H9 (cell line): ENCODE measurements at regions not wholly inside any gene's neighbourhood (a gene's known extent, or its start where the extent isn't known, plus 50 kb on each side); places are given as distances from the start of the nearest gene placed in this dataset.

Experiments used
- DNase-seq: peaks from one replicate; pipeline ENCODE4 v3.0.0-alpha.2; 2017
- H2AFZ ChIP-seq: one replicate; pipeline ENCODE4 v1.6.1; 2013; ENCODE audit warnings: mild to moderate bottlenecking, low read length, control low read depth, moderate library complexity
- H2AK5ac ChIP-seq: 2 replicates; pipeline ENCODE4 v1.6.1; 2013; ENCODE audit warnings: low read length, control low read depth, mixed read lengths; ENCODE audit not compliant: insufficient read length
- H2BK120ac ChIP-seq: one replicate; pipeline ENCODE4 v1.6.1; 2013; ENCODE audit warnings: low read depth, mild to moderate bottlenecking, low read length, control low read depth, inconsistent platforms; ENCODE audit not compliant: poor library complexity, severe bottlenecking
- H2BK12ac ChIP-seq: 2 replicates; pipeline ENCODE4 v1.6.1; 2013; ENCODE audit warnings: low read length, control low read depth, mixed read lengths, low read depth; ENCODE audit not compliant: insufficient read length
- H2BK15ac ChIP-seq: 2 replicates; pipeline ENCODE4 v1.6.1; 2013; ENCODE audit warnings: low read depth, low read length, control low read depth
- H2BK20ac ChIP-seq: one replicate; pipeline ENCODE4 v1.6.1; 2013; ENCODE audit warnings: low read depth, mild to moderate bottlenecking, low read length, control low read depth, inconsistent platforms; ENCODE audit not compliant: poor library complexity, severe bottlenecking
- H2BK5ac ChIP-seq: 2 replicates; pipeline ENCODE4 v1.6.1; 2013; ENCODE audit warnings: low read length, control low read depth, mixed read lengths; ENCODE audit not compliant: insufficient read length
- H3K14ac ChIP-seq: 2 replicates; pipeline ENCODE4 v1.6.1; 2013; ENCODE audit warnings: low read length, control low read depth; ENCODE audit not compliant: insufficient read depth
- H3K18ac ChIP-seq: 2 replicates; pipeline ENCODE4 v1.6.1; 2013; ENCODE audit warnings: low read depth, mild to moderate bottlenecking, mixed read lengths, low read length, control low read depth; ENCODE audit not compliant: insufficient read length
- H3K23ac ChIP-seq: 2 replicates; pipeline ENCODE4 v1.6.1; 2013; ENCODE audit warnings: low read length, control low read depth, mixed read lengths, low read depth; ENCODE audit not compliant: insufficient read length
- H3K23me2 ChIP-seq: 2 replicates; pipeline ENCODE4 v1.6.1; 2013; ENCODE audit warnings: low read depth, mild to moderate bottlenecking, mixed read lengths, low read length, control low read depth; ENCODE audit not compliant: insufficient read length, poor library complexity, severe bottlenecking
- H3K27ac ChIP-seq: 2 replicates; pipeline ENCODE4 v1.5.1; 2013; ENCODE audit warnings: low read length, control low read depth, mixed read lengths, low read depth; ENCODE audit not compliant: insufficient read length
- H3K27me3 ChIP-seq: 2 replicates; pipeline ENCODE4 v1.6.1; 2013; ENCODE audit warnings: low read length, control low read depth, inconsistent platforms; ENCODE audit not compliant: insufficient read depth
- H3K4ac ChIP-seq: 2 replicates; pipeline ENCODE4 v1.6.1; 2013; ENCODE audit warnings: low read depth, mild to moderate bottlenecking, control low read depth, inconsistent platforms, low read length, moderate library complexity
- H3K4me1 ChIP-seq: 2 replicates; pipeline ENCODE4 v1.6.1; 2013; ENCODE audit warnings: low read length, control low read depth, inconsistent platforms; ENCODE audit not compliant: insufficient read depth
- H3K4me2 ChIP-seq: 2 replicates; pipeline ENCODE4 v1.6.1; 2013; ENCODE audit warnings: low read length, control low read depth, mixed read lengths; ENCODE audit not compliant: insufficient read length, insufficient read depth
- H3K56ac ChIP-seq: 2 replicates; pipeline ENCODE4 v1.6.1; 2013; ENCODE audit warnings: low read depth, mild to moderate bottlenecking, mixed read lengths, low read length, control low read depth; ENCODE audit not compliant: insufficient read length
- H3K79me1 ChIP-seq: 2 replicates; pipeline ENCODE4 v1.6.1; 2013; ENCODE audit warnings: low read depth, mild to moderate bottlenecking, moderate library complexity, low read length, control low read depth, inconsistent platforms; ENCODE audit not compliant: insufficient read depth, poor library complexity, severe bottlenecking
- H3K79me2 ChIP-seq: 2 replicates; pipeline ENCODE4 v1.6.1; 2013; ENCODE audit warnings: low read length, control low read depth, inconsistent platforms; ENCODE audit not compliant: insufficient read depth
- H3K9ac ChIP-seq: 2 replicates; pipeline ENCODE4 v1.6.1; 2013; ENCODE audit warnings: low read length, control low read depth, mixed read lengths; ENCODE audit not compliant: insufficient read length; ENCODE audit errors: extremely low read depth
- H3K9me3 ChIP-seq: one replicate; pipeline ENCODE4 v1.6.1; 2013; ENCODE audit warnings: low read depth, low read length, inconsistent platforms; ENCODE audit not compliant: control insufficient read depth
- H3T11ph ChIP-seq: one replicate; pipeline ENCODE4 v1.6.1; 2013; ENCODE audit warnings: mild to moderate bottlenecking, low read length, control low read depth, inconsistent platforms
- H4K20me1 ChIP-seq: one replicate; pipeline ENCODE4 v1.6.1; 2013; ENCODE audit not compliant: control insufficient read depth, insufficient read length, insufficient read depth
- H4K5ac ChIP-seq: 2 replicates; pipeline ENCODE4 v1.6.1; 2013; ENCODE audit warnings: low read depth, mild to moderate bottlenecking, mixed read lengths, low read length, control low read depth; ENCODE audit not compliant: insufficient read length
- H4K8ac ChIP-seq: replicated peaks from 2 replicates; pipeline ENCODE4 v1.6.1; 2013; ENCODE audit warnings: low read length, control low read depth, mixed read lengths, low read depth; ENCODE audit not compliant: insufficient read length
- H4K91ac ChIP-seq: 2 replicates; pipeline ENCODE4 v1.6.1; 2013; ENCODE audit warnings: low read depth, mild to moderate bottlenecking, moderate library complexity, mixed read lengths, low read length, control low read depth; ENCODE audit not compliant: insufficient read length
- H3K27ac Mint-ChIP-seq, 3 experiments: 2 replicates in 2 of 3; 3 replicates in 1 of 3; pipeline ENCODE4 v1.8.0; 2020 to 2021; ENCODE audit warnings: mixed read lengths in 3 of 3, mild to moderate bottlenecking in 1 of 3, moderate library complexity in 1 of 3
- H3K27me3 Mint-ChIP-seq: 2 replicates; pipeline ENCODE4 v1.8.0; 2021; ENCODE audit warnings: low read depth, mild to moderate bottlenecking, moderate library complexity, mixed read lengths
- H3K36me3 Mint-ChIP-seq, 3 experiments: 2 replicates in 2 of 3; 3 replicates in 1 of 3; pipeline ENCODE4 v1.8.0; 2020 to 2021; ENCODE audit warnings: low read depth in 3 of 3, mixed read lengths in 3 of 3; ENCODE audit not compliant: insufficient read depth in 1 of 3
- H3K4me1 Mint-ChIP-seq, 2 experiments: 2 replicates each; pipeline ENCODE4 v1.8.0; 2020; ENCODE audit warnings: mixed read lengths in 2 of 2
- H3K4me3 Mint-ChIP-seq, 2 experiments: 2 replicates in 1 of 2; 3 replicates in 1 of 2; pipeline ENCODE4 v1.8.0; 2020 to 2021; ENCODE audit warnings: mild to moderate bottlenecking in 2 of 2, mixed read lengths in 2 of 2, moderate library complexity in 1 of 2
- H3K9me3 Mint-ChIP-seq, 2 experiments: 2 replicates in 1 of 2; 3 replicates in 1 of 2; pipeline ENCODE4 v1.8.0; 2020; ENCODE audit warnings: mild to moderate bottlenecking in 2 of 2, mixed read lengths in 2 of 2, moderate library complexity in 1 of 2
- CTCF ChIP-seq: fragments of 200-600 bp; sonication (generic); conservative IDR thresholded peaks from 3 replicates; pipeline ENCODE4 v1.8.0; 2021; ENCODE audit warnings: antibody characterized with exemption, mild to moderate bottlenecking
- WGBS: extraction: QIAGEN DNeasy Blood & Tissue Kit; methylation state at CpG from one replicate; pipeline ENCODE4 v1.1.7; 2013; ENCODE audit warnings: missing lambda C conversion rate, low lambda C conversion rate, mixed read lengths; ENCODE audit not compliant: insufficient read length; ENCODE audit errors: extremely low coverage; 5-methylcytosine and 5-hydroxymethylcytosine counted together

GRCh38 chr16:73231379-73231778, 183.5 kb upstream of the ZFHX3 start:
- Histone ChIP-seq H3K56ac (no peak overlapping the region), H3K79me2 (no peaks in the 10 kb centered on the region), H3K14ac (no peak overlapping the region), H4K91ac (no peak overlapping the region), H4K8ac (no peak overlapping the region), H3K79me1 (no peaks in the 10 kb centered on the region), H3T11ph (no peak overlapping the region), H2BK20ac (no peak overlapping the region), H3K9ac (no peak overlapping the region), H3K4me2 (no peak overlapping the region), H4K20me1 (no peaks in the 10 kb centered on the region), H3K4me1 (no peaks in the 10 kb centered on the region), H2BK12ac (no peak overlapping the region), H2BK15ac (no peak overlapping the region), H2BK120ac (no peak overlapping the region), H3K23ac (no peak overlapping the region), H2BK5ac (no peak overlapping the region), H3K18ac (no peak overlapping the region), H3K27ac (no peak overlapping the region), H3K9me3 (no peaks in the 10 kb centered on the region), H3K23me2 (no peaks in the 10 kb centered on the region), H3K27me3 (no peaks in the 10 kb centered on the region), H3K4ac (no peak overlapping the region), H2AK5ac (no peak overlapping the region), H4K5ac (no peak overlapping the region), H2AFZ (no peak overlapping the region)
- no CpG with 5 or more reads among the region's 11 CpGs for WGBS
- H3K4me1 Mint-ChIP-seq: peaks cover 14 to 19% of the 10 kb centered on the region in 2 experiments
- no peaks in the 10 kb centered on the region for H3K36me3 Mint-ChIP-seq
- TF ChIP-seq CTCF: no peak
- no peak overlapping the region for H3K27ac Mint-ChIP-seq
- no peaks in the 10 kb centered on the region for H3K9me3 Mint-ChIP-seq
- DNase-seq: no peak
- H3K4me3 Mint-ChIP-seq: no peak overlapping the region
- H3K27me3 Mint-ChIP-seq: no peaks in the 10 kb centered on the region; the same call in 1 of the 2 replicates
